ENCODE measurements at regions not wholly inside any gene's neighbourhood (a gene's known extent, or its start where the extent isn't known, plus 50 kb on each side); places are given as distances from the start of the nearest gene placed in this dataset.

DNA sequence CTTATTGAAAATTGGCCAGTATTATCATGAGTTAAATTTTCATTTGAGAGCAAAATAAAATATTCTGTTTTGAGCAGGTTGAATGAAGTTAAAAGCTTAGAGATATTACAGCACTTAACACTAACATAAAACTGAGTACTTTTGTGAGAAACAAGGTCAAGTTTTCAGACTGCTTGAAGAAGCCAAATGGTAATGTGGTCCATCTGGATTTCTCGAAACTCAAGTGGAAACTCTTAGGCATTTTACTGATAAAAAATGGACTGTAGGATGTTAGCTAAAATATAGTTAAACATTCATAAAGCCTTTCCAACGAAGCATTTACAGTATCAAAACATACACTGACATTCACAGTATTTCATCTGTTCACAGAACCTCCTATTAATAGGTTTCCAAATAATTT lies 528.1 kb upstream of the SEMA3D start:
- Histone ChIP-seq H3K4me3 (ENCODE audit: low read depth, low read length) (no peak overlapping the region), H3K27ac (no peak overlapping the region), H3K36me3 (replicated peaks) (no peaks in the 10 kb centered on the region), H3K27me3 (replicated peaks) (no peaks in the 10 kb centered on the region)
- no peak for DNase-seq
- in situ Hi-C loops (cut with HindIII; ENCODE audit: low pct_ligation_motif_present, low sequenced_read_pairs), result no loop called here
- no peak for TF ChIP-seq CTCF (IDR thresholded peaks at IDR 0.05; ENCODE audit: low read depth, low read length, missing control alignments)

DNA sequence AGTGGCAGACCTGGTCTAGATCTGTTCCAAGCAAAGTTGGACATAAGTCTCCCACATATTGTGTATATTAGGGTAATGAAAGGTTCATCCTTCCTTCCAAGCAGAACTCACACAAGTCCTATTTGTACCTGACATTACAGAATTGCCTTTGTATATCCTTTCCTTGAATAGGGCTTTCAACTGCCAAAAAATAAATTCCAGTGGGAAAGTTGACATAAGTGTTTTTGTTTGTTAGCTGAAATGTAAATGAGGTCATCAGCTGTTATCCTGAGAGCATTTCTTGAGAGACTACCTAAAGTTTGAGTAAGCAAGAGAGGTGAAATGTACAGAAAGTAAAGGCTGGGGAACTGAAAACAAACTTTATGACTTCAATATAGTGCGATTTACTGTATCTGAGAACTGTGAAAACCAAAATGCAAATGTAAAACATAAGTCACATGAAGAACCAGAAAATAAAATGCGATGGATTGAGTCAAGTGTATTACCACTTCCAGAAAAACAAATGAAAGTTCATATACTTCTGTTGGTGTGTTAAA lies 527.3 kb upstream of the SEMA3D start:
- Histone ChIP-seq H3K4me3 (ENCODE audit: low read depth, low read length) (no peak overlapping the region), H3K27me3 (replicated peaks) (no peaks in the 10 kb centered on the region), H3K27ac (no peak overlapping the region), H3K36me3 (replicated peaks) (no peaks in the 10 kb centered on the region)
- DNase-seq, result no peak
- in situ Hi-C loops (cut with HindIII; ENCODE audit: low pct_ligation_motif_present, low sequenced_read_pairs), result no loop called here
- no peak for TF ChIP-seq CTCF (IDR thresholded peaks at IDR 0.05; ENCODE audit: low read depth, low read length, missing control alignments)

DNA sequence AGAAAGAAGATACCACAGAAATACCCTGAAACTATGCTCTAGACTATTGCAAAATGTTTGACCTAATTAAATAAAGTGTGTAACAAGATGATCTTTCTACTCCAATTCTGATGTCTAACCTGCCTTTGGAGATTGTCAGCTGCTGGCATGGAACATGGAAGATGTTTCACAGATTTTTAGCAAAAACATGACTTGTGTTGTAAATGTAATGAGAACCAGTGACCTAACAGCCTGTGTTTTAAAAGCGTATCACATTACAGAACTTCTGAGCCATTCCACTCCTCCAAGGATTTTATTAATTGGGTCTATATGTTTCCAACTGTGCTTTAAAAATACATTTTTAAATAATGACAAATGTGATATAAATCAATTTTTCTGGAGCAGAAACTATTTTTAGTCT lies 526.3 kb upstream of the SEMA3D start:
- no peak for DNase-seq
- Histone ChIP-seq H3K27ac (no peak overlapping the region), H3K36me3 (replicated peaks) (no peaks in the 10 kb centered on the region), H3K4me3 (ENCODE audit: low read depth, low read length) (no peak overlapping the region), H3K27me3 (replicated peaks) (no peaks in the 10 kb centered on the region)
- TF ChIP-seq CTCF (IDR thresholded peaks at IDR 0.05; ENCODE audit: low read depth, low read length, missing control alignments), result no peak
- in situ Hi-C loops (cut with HindIII; ENCODE audit: low pct_ligation_motif_present, low sequenced_read_pairs), result no loop called here

DNA sequence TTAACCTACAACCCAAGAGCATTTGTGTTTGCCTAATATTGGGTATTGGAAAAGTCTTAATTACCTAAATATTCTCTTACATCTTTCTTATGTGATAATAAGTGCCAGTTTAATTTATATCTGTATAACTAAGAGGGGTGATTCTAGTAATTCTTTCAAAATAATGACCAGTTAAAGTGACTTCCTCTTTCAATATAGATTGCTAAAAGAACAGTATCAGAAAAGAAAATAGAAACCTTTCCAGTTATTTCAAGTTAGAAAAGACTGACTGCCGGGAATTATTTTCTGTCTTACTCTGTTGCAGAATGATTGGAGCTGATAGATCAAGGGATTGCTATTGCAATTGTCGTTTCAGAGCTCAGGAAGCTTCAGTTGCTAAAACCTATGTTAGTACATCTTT lies 525.0 kb upstream of the SEMA3D start:
- H3K4me3 ChIP-seq (ENCODE audit: low read depth, low read length), result no peak overlapping the region
- DNase-seq, result no peak
- in situ Hi-C loops (cut with HindIII; ENCODE audit: low pct_ligation_motif_present, low sequenced_read_pairs), result no loop called here
- no peak overlapping the region for H3K27ac ChIP-seq
- no peak for TF ChIP-seq CTCF (IDR thresholded peaks at IDR 0.05; ENCODE audit: low read depth, low read length, missing control alignments)
- no peaks in the 10 kb centered on the region for H3K27me3 ChIP-seq (replicated peaks)
- no peaks in the 10 kb centered on the region for H3K36me3 ChIP-seq (replicated peaks)

- DNase-seq, result no peak
- no peak for TF ChIP-seq CTCF (IDR thresholded peaks at IDR 0.05; ENCODE audit: low read depth, low read length, missing control alignments)
- Histone ChIP-seq H3K4me3 (ENCODE audit: low read depth, low read length) (no peak overlapping the region), H3K36me3 (replicated peaks) (no peaks in the 10 kb centered on the region), H3K27me3 (replicated peaks) (no peaks in the 10 kb centered on the region), H3K27ac (no peak overlapping the region)
- in situ Hi-C loops (cut with HindIII; ENCODE audit: low pct_ligation_motif_present, low sequenced_read_pairs), result no loop called here
Observed at GRCh38 chr7:85710960-85711359, 524.1 kb upstream of the SEMA3D start.

DNA sequence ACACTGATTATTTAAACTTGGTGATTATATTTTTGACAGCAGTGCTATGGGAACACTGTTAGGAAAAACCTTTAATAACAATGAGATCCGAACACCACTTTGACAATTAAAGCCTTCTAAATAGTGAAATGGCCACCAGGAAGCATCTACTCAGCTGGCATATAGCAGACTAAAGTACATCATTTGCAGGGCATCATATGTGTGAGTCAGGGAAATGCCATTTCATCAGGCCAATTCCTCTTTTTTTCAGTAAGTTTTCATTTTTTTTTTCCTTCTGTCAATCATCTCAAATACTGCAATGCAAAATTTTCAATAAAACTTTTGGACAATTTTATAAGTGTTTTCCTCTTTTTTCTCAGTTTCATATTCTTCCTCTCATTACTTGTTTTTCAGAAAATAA lies 521.4 kb upstream of the SEMA3D start:
- H3K27ac ChIP-seq, result no peak overlapping the region
- no peak for TF ChIP-seq CTCF (IDR thresholded peaks at IDR 0.05; ENCODE audit: low read depth, low read length, missing control alignments)
- H3K4me3 ChIP-seq (ENCODE audit: low read depth, low read length), result no peak overlapping the region
- in situ Hi-C loops (cut with HindIII; ENCODE audit: low pct_ligation_motif_present, low sequenced_read_pairs), result no loop called here
- DNase-seq, result no peak
- no peaks in the 10 kb centered on the region for H3K36me3 ChIP-seq (replicated peaks)
- no peaks in the 10 kb centered on the region for H3K27me3 ChIP-seq (replicated peaks)
